SK-N-SH (cell line): ENCODE measurements at regions not wholly inside any gene's neighbourhood (a gene's known extent, or its start where the extent isn't known, plus 50 kb on each side); places are given as distances from the start of the nearest gene placed in this dataset.

Experiments used
- CTCF ChIP-seq: fragments of 200-600 bp; sonication (generic); IDR thresholded peaks from 2 replicates; pipeline ENCODE4 v1.6.1; 2017; ENCODE audit warnings: antibody characterized with exemption, mild to moderate bottlenecking, moderate library complexity
- JUND ChIP-seq: IDR thresholded peaks from 2 replicates; pipeline ENCODE4 v1.4.0; 2012
- MXI1 ChIP-seq: IDR thresholded peaks from 2 replicates; pipeline ENCODE4 v1.6.1; 2012; ENCODE audit warnings: mild to moderate bottlenecking, low read depth, low read length, improper control_type of control experiment
- TCF12 ChIP-seq: IDR thresholded peaks from 2 replicates; pipeline ENCODE4 v1.4.0; 2012

- no peak for TF ChIP-seq MXI1
- TF ChIP-seq CTCF: no peak
- no peak for TF ChIP-seq JUND
- no peak for TF ChIP-seq TCF12
Measured at GRCh38 chr10:105963334-105963884, 1201.1 kb downstream of the SORCS1 start.
